ENCODE measurements at regions not wholly inside any gene's neighbourhood (a gene's known extent, or its start where the extent isn't known, plus 50 kb on each side); places are given as distances from the start of the nearest gene placed in this dataset.

DNA sequence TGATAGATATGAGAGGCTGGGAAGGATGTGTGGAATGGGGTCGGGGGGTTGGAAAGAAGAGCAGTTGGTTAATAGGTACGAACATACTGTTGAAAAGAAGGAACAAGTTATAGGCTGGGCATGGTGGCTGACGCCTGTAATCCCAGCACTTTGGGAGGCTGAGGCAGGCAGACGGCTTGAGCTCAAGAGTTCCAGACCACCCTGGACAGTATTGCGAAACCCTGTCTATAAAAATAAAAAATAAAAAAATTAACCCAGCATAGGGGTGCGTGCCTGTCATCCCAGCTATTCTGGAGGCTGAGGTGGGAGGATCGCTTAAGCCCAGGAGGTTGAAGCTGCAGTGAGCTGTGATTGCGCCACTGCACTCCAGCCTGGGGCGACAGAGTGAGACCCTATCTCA is 58.5 kb upstream of the NHSL2 start:
- TF ChIP-seq, protein P1, sequence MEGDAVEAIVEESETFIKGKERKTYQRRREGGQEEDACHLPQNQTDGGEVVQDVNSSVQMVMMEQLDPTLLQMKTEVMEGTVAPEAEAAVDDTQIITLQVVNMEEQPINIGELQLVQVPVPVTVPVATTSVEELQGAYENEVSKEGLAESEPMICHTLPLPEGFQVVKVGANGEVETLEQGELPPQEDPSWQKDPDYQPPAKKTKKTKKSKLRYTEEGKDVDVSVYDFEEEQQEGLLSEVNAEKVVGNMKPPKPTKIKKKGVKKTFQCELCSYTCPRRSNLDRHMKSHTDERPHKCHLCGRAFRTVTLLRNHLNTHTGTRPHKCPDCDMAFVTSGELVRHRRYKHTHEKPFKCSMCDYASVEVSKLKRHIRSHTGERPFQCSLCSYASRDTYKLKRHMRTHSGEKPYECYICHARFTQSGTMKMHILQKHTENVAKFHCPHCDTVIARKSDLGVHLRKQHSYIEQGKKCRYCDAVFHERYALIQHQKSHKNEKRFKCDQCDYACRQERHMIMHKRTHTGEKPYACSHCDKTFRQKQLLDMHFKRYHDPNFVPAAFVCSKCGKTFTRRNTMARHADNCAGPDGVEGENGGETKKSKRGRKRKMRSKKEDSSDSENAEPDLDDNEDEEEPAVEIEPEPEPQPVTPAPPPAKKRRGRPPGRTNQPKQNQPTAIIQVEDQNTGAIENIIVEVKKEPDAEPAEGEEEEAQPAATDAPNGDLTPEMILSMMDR (IDR thresholded peaks at IDR 0.05; ENCODE audit: borderline replicate concordance, extremely low read depth, low read length, poor library complexity, severe bottlenecking): no peak
- no peak for TF ChIP-seq EZH2 (IDR thresholded peaks at IDR 0.05; ENCODE audit: borderline replicate concordance, low read depth, low read length, severe bottlenecking)

All from DND-41 (cell line).